ENCODE measurements at regions not wholly inside any gene's neighbourhood (a gene's known extent, or its start where the extent isn't known, plus 50 kb on each side); places are given as distances from the start of the nearest gene placed in this dataset.

GRCh38 chr11:127098684-127099083 lies 98.1 kb upstream of the KIRREL3 start:
- TF ChIP-seq CTCF (IDR thresholded peaks at IDR 0.05; ENCODE audit: low read length, missing control alignments), result no peak
- H3K4me3 ChIP-seq (replicated peaks; ENCODE audit: low read depth, low read length), result no peak overlapping the region
- DNase-seq (ENCODE audit: low read depth), result no peak

- no peak for TF ChIP-seq CTCF (IDR thresholded peaks at IDR 0.05; ENCODE audit: low read length, missing control alignments)
- H3K4me3 ChIP-seq (replicated peaks; ENCODE audit: low read depth, low read length), result no peak overlapping the region
- DNase-seq (ENCODE audit: low read depth), result no peak
Observed at GRCh38 chr11:127080735-127081134, 80.2 kb upstream of the KIRREL3 start.

- H3K4me3 ChIP-seq (replicated peaks; ENCODE audit: low read depth, low read length), result no peak overlapping the region
- TF ChIP-seq CTCF (IDR thresholded peaks at IDR 0.05; ENCODE audit: low read length, missing control alignments), result no peak
- DNase-seq (ENCODE audit: low read depth), result no peak
Observed at GRCh38 chr11:127075758-127076157, 75.2 kb upstream of the KIRREL3 start.

GRCh38 chr11:127074151-127074761 lies 73.7 kb upstream of the KIRREL3 start:
- no peak for TF ChIP-seq CTCF (IDR thresholded peaks at IDR 0.05; ENCODE audit: low read length, missing control alignments)
- peak; percentile 40 for DNase-seq (ENCODE audit: low read depth)
- H3K4me3 ChIP-seq (replicated peaks; ENCODE audit: low read depth, low read length), result no peak overlapping the region

- H3K4me3 ChIP-seq (replicated peaks; ENCODE audit: low read depth, low read length), result no peak overlapping the region
- TF ChIP-seq CTCF (IDR thresholded peaks at IDR 0.05; ENCODE audit: low read length, missing control alignments), result no peak
- no peak for DNase-seq (ENCODE audit: low read depth)
Observed at GRCh38 chr11:127073621-127074020, 73.1 kb upstream of the KIRREL3 start.

GRCh38 chr11:127071606-127072005 lies 71.0 kb upstream of the KIRREL3 start:
- no peak for DNase-seq (ENCODE audit: low read depth)
- no peak for TF ChIP-seq CTCF (IDR thresholded peaks at IDR 0.05; ENCODE audit: low read length, missing control alignments)
- H3K4me3 ChIP-seq (replicated peaks; ENCODE audit: low read depth, low read length), result no peak overlapping the region

GRCh38 chr11:127070808-127071207 lies 70.2 kb upstream of the KIRREL3 start:
- DNase-seq (ENCODE audit: low read depth), result no peak
- no peak for TF ChIP-seq CTCF (IDR thresholded peaks at IDR 0.05; ENCODE audit: low read length, missing control alignments)
- no peak overlapping the region for H3K4me3 ChIP-seq (replicated peaks; ENCODE audit: low read depth, low read length)

All from fibroblast of pulmonary artery (primary cell).